ENCODE measurements at regions not wholly inside any gene's neighbourhood (a gene's known extent, or its start where the extent isn't known, plus 50 kb on each side); places are given as distances from the start of the nearest gene placed in this dataset.

GRCh38 chr2:67182884-67183283 lies 214.2 kb upstream of the ETAA1 start:
- TF ChIP-seq, protein P1, sequence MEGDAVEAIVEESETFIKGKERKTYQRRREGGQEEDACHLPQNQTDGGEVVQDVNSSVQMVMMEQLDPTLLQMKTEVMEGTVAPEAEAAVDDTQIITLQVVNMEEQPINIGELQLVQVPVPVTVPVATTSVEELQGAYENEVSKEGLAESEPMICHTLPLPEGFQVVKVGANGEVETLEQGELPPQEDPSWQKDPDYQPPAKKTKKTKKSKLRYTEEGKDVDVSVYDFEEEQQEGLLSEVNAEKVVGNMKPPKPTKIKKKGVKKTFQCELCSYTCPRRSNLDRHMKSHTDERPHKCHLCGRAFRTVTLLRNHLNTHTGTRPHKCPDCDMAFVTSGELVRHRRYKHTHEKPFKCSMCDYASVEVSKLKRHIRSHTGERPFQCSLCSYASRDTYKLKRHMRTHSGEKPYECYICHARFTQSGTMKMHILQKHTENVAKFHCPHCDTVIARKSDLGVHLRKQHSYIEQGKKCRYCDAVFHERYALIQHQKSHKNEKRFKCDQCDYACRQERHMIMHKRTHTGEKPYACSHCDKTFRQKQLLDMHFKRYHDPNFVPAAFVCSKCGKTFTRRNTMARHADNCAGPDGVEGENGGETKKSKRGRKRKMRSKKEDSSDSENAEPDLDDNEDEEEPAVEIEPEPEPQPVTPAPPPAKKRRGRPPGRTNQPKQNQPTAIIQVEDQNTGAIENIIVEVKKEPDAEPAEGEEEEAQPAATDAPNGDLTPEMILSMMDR (conservative IDR thresholded peaks at IDR 0.05; ENCODE audit: low read depth, low read length): no peak
- TF ChIP-seq POLR2A (IDR thresholded peaks at IDR 0.05; ENCODE audit: low read depth, low read length): no peak
- TF ChIP-seq MAFK (IDR thresholded peaks at IDR 0.05; ENCODE audit: low read depth, low read length): no peak
- no peak for TF ChIP-seq FOS (IDR thresholded peaks at IDR 0.05; ENCODE audit: low read depth, low read length)
- TF ChIP-seq, protein P2, sequence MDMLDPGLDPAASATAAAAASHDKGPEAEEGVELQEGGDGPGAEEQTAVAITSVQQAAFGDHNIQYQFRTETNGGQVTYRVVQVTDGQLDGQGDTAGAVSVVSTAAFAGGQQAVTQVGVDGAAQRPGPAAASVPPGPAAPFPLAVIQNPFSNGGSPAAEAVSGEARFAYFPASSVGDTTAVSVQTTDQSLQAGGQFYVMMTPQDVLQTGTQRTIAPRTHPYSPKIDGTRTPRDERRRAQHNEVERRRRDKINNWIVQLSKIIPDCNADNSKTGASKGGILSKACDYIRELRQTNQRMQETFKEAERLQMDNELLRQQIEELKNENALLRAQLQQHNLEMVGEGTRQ (IDR thresholded peaks at IDR 0.05; ENCODE audit: low read depth, low read length): no peak

All from IMR-90 (cell line).